HFF-Myc (cell line): ENCODE measurements at regions not wholly inside any gene's neighbourhood (a gene's known extent, or its start where the extent isn't known, plus 50 kb on each side); places are given as distances from the start of the nearest gene placed in this dataset.

Experiments used
- DNase-seq: peaks from one replicate; pipeline ENCODE4 v3.0.0-alpha.2; 2011; ENCODE audit warnings: low read depth; ENCODE audit errors: extremely low read depth
- H3K4me3 ChIP-seq: replicated peaks from 2 replicates; pipeline ENCODE4 v1.5.1; 2011; ENCODE audit warnings: low read depth, mild to moderate bottlenecking, control low read depth, low read length
- TF ChIP-seq, protein P1 (sequence below): IDR thresholded peaks from 2 replicates; pipeline ENCODE4 v1.5.1; 2012; ENCODE audit warnings: mild to moderate bottlenecking, low read depth, low read length, control low read depth; ENCODE audit errors: missing control alignments

DNA sequence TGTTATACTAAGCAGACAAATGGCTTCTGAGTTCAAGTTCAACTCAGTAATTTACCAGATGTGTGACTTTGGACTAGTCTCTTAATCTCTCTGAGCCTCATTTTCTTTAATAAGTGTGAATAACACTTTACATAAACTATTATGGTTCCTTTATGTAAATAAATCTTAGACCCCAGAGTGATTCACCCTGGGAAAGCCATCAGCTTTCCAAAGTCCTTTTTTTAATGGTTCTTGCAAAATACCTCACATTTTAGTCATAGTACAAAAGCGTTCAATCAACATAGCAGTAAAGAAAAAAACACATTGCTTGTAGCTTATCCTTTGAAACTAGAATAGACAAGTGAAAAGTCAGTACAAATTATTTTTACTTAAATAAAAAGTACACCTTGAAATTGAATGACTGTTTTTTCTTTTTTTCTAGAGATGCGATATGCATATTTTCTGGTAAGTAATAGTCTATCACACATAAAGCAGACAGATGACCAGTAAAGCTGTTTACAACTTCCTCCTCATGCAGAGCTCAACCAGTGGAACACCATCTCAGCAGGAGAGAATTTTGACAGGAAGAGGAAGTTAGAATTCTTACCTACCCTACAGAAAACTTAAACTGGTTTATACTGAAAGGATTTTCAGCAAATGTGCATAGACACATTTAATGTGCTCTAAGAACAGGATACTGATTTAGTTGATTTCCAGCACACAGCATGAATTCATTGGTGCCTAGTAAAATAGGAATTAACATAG, 123.0 kb upstream of the AGBL1 start:
- H3K4me3 ChIP-seq: no peak overlapping the region
- TF ChIP-seq, protein P1, sequence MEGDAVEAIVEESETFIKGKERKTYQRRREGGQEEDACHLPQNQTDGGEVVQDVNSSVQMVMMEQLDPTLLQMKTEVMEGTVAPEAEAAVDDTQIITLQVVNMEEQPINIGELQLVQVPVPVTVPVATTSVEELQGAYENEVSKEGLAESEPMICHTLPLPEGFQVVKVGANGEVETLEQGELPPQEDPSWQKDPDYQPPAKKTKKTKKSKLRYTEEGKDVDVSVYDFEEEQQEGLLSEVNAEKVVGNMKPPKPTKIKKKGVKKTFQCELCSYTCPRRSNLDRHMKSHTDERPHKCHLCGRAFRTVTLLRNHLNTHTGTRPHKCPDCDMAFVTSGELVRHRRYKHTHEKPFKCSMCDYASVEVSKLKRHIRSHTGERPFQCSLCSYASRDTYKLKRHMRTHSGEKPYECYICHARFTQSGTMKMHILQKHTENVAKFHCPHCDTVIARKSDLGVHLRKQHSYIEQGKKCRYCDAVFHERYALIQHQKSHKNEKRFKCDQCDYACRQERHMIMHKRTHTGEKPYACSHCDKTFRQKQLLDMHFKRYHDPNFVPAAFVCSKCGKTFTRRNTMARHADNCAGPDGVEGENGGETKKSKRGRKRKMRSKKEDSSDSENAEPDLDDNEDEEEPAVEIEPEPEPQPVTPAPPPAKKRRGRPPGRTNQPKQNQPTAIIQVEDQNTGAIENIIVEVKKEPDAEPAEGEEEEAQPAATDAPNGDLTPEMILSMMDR: no peak
- no peak for DNase-seq

DNA sequence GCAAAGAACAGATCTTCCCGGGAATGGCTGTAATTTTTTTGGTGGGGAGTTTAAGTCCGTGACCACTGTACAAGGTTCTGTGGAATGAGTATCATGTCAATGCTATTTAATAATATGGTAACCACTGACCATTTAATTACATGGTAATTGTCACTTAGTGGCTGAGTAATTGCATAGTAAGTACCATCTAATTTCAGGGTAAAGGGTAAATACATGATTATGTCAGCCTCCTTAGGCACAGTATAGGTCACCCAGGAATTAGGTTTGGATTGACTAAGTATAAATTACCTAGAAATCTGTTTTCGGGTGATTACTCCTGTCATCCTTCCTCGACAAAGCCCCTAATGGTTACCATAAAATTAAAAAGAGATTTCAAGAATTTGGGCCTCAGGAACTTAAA, 120.1 kb upstream of the AGBL1 start:
- no peak overlapping the region for H3K4me3 ChIP-seq
- no peak for DNase-seq
- TF ChIP-seq, protein P1: no peak

DNA sequence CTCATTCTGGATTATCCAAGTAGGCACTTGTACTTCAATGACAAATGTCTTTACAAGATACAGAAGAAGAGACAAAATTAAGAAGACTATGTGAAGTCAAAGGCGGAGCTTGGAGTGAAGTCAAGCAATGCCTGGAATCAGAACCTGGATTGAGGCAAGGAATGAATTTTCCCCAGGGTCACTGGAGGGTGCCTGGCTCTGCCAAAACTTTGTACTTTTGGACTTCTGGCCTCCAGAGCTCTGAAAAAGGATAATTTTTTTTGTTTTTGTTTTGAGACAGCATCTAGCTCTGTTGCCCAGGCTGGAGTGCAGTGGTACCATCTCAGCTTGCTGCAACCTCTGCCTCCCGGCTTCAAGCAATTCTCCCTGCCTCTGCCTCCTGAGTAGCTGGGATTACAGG, 119.3 kb upstream of the AGBL1 start:
- TF ChIP-seq, protein P1: no peak
- no peak for DNase-seq
- no peak overlapping the region for H3K4me3 ChIP-seq

DNA sequence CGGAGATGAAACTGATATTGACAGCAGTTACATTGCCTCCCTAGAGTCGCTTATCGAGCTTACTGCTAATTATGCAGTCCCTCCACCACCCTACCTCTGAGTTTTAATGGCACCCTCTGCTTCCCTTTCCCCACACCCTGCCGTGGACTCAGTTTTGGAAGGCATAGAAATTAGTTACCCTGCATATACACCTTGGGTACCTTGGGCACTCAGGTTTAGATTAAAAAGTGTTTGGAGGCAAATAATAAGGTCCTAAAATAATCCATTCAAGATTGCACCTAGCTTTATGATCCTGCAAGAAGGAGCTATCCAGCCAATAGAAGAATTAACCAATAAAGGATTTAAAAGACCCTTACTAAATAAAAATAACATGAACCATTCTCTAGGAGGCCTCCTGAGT, 117.8 kb upstream of the AGBL1 start:
- TF ChIP-seq, protein P1: no peak
- DNase-seq: no peak
- no peak overlapping the region for H3K4me3 ChIP-seq

DNA sequence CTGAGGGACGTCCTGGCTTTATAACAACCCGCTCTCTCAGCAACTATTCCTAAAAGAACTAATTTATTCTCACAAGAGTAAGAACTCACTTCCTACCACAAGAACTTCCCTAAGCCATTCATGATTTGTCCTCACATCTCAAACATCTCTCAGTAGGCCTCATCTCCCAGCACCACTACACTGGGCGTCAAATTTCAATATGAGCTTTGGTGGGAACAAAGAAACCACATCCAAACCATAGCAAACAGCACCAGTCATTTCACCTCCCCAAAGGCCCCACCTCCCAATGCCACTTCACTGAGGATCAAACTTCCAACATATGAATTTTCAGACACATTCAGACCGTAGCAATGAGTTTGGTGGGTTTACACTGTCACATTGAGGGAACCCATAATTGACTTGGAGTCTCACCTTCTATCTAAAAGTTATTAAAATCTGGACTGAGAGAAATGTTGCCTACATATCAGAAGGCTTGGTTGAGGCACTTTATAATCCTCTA, 116.4 kb upstream of the AGBL1 start:
- H3K4me3 ChIP-seq: no peak overlapping the region
- no peak for DNase-seq
- TF ChIP-seq, protein P1: no peak

DNA sequence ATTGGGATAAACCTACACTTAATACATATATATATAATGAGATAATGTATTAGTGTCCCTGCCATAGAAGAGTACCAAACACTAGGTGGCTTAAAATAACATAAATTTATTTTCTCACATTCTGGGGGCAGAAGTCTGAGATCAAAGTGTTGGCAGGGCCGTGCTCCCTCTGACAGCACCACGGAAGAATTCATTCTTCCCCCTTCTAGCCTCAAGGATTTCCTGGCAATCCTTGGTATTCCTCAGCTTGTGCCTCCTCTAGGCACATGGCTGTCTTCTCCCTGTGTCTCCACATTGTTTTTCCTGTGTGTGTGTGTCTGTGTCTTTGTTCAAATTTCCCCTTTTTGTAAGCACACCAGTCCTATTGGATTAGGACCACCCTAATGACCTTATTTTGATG, 115.2 kb upstream of the AGBL1 start:
- TF ChIP-seq, protein P1: no peak
- DNase-seq: no peak
- no peak overlapping the region for H3K4me3 ChIP-seq
